ENCODE measurements at regions not wholly inside any gene's neighbourhood (a gene's known extent, or its start where the extent isn't known, plus 50 kb on each side); places are given as distances from the start of the nearest gene placed in this dataset.

DNA sequence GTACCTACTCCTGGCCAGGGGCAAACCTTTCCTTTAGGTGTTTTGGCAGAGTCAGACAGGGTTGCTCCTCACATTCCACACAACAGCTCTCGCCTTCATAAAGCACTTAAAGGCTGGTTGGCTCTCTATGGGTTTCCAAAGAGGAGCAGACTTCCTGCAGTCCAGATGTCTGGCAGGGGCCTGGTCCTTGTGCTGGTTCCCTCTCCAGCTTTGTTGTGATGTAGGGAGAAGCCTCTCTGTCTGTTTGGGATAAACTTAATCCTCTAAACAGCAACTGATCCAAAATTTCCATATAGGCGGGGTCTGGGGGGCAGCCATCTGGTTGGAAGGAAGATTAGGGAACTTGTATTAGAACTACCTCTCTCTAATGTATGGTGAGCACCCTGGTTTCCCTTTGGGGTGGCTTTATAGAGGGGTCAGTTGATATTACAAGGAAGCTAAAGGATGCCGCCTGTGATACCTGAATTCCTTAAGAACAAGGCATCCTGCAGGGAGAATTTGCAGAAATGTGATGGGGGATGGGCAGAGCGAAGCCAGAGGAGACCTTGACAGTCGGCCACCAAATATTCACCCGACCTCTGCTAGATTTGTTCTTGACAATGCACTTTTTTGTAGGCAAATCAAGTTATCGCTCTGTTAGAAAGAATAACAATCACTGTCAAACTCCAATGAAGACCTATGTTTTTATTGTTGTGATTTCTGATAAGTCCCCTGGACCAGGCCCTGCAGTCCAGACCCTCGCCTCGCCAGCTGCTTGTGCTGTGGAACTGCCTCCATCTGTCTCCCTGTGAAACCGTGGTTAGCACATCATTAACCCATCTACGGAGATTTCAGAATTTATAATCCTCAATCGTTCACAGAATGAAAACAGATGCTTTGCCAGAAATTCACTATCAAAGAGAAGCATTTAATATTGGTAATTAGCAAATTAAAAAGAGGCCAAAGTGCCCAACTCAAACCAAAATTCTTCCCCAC is 94.0 kb upstream of the RALGAPA2 start:
- Histone ChIP-seq H3K4me3 (ENCODE audit: low read depth, low read length) (no peak overlapping the region), H3K27me3 (ENCODE audit: control insufficient read depth, insufficient read depth, low read length) (no peaks in the 10 kb centered on the region), H3K36me3 (ENCODE audit: control insufficient read depth, insufficient read depth, low read length) (no peaks in the 10 kb centered on the region)
- DNase-seq (ENCODE audit: low read depth): no peak
- FAIRE-seq: no peak
- TF ChIP-seq, protein P1, sequence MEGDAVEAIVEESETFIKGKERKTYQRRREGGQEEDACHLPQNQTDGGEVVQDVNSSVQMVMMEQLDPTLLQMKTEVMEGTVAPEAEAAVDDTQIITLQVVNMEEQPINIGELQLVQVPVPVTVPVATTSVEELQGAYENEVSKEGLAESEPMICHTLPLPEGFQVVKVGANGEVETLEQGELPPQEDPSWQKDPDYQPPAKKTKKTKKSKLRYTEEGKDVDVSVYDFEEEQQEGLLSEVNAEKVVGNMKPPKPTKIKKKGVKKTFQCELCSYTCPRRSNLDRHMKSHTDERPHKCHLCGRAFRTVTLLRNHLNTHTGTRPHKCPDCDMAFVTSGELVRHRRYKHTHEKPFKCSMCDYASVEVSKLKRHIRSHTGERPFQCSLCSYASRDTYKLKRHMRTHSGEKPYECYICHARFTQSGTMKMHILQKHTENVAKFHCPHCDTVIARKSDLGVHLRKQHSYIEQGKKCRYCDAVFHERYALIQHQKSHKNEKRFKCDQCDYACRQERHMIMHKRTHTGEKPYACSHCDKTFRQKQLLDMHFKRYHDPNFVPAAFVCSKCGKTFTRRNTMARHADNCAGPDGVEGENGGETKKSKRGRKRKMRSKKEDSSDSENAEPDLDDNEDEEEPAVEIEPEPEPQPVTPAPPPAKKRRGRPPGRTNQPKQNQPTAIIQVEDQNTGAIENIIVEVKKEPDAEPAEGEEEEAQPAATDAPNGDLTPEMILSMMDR (IDR thresholded peaks at IDR 0.05; ENCODE audit: insufficient read depth, low read length, severe bottlenecking): no peak

DNA sequence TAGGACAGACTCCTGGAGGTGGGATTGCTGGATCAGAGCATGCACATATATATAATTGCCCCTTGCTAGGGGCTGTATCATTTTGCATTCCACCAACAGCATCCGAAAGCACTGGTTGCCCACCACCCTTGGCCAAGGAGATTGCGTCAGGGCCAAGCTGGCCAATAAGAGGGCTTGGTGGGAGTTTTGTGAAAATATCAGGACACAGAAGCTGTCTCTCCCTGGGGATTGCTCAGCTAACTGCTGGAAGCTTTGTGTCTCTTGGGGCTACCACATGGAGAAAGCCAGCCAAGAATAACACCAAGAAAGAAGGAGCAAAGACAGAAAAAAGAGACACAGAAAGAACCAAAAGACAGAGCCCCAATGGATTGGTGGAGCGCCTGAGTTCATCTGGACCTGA is 90.6 kb upstream of the RALGAPA2 start:
- Histone ChIP-seq H3K4me3 (ENCODE audit: low read depth, low read length) (no peak overlapping the region), H3K36me3 (ENCODE audit: control insufficient read depth, insufficient read depth, low read length) (no peaks in the 10 kb centered on the region), H3K27me3 (ENCODE audit: control insufficient read depth, insufficient read depth, low read length) (no peaks in the 10 kb centered on the region)
- no peak for FAIRE-seq
- TF ChIP-seq, protein P1 (IDR thresholded peaks at IDR 0.05; ENCODE audit: insufficient read depth, low read length, severe bottlenecking): no peak
- no peak for DNase-seq (ENCODE audit: low read depth)

DNA sequence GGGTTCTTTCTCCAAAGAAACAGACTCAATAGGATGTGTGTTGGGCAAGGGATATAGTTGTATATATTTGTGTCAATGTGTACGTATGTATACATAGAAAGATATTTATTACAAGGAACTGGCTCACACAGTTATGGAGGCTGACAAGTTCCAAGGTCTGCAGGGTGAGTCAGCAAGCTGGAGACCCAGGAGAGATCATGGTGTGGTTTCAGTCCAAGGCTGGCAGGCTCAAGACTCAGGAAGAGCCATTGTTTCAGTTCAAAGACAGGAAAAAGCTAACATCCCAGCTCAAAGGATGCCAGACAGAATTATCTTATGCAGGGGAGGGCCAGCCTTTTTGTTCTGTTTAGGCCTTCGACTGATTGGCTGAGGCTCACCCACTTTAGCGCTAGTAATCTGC is 89.9 kb upstream of the RALGAPA2 start:
- FAIRE-seq: no peak
- H3K4me3 ChIP-seq (ENCODE audit: low read depth, low read length): no peak overlapping the region
- TF ChIP-seq, protein P1 (IDR thresholded peaks at IDR 0.05; ENCODE audit: insufficient read depth, low read length, severe bottlenecking): no peak
- no peaks in the 10 kb centered on the region for H3K27me3 ChIP-seq (ENCODE audit: control insufficient read depth, insufficient read depth, low read length)
- no peaks in the 10 kb centered on the region for H3K36me3 ChIP-seq (ENCODE audit: control insufficient read depth, insufficient read depth, low read length)
- no peak for DNase-seq (ENCODE audit: low read depth)

DNA sequence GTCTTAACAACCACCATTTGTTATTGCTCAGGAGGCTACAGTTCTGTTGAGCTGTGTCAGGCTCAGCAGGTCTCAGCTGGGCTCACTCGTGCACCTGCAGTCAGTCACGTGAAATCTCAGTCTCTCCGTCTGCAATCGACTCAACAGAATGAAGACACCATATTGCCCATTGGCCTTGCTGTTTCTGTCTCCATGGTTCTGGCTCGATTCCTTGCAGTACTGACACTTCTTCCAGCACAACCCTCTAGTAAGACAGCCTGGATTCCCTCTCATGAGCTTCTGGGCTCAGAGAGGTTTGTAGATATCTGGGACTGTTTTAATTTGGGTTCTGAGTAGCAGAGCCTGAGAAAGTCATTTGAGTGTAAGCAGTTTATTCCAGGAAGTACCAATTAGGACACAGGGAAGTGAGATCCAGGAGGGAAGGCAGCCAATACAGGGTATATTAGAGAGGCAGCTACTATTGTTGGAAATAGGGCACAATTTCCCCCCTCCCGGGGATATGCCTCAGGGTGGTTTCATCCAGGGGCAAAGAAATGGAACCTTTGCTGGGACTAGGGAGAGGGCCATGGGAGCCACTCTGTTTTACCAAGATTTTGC is 87.4 kb upstream of the RALGAPA2 start:
- no peak for FAIRE-seq

DNA sequence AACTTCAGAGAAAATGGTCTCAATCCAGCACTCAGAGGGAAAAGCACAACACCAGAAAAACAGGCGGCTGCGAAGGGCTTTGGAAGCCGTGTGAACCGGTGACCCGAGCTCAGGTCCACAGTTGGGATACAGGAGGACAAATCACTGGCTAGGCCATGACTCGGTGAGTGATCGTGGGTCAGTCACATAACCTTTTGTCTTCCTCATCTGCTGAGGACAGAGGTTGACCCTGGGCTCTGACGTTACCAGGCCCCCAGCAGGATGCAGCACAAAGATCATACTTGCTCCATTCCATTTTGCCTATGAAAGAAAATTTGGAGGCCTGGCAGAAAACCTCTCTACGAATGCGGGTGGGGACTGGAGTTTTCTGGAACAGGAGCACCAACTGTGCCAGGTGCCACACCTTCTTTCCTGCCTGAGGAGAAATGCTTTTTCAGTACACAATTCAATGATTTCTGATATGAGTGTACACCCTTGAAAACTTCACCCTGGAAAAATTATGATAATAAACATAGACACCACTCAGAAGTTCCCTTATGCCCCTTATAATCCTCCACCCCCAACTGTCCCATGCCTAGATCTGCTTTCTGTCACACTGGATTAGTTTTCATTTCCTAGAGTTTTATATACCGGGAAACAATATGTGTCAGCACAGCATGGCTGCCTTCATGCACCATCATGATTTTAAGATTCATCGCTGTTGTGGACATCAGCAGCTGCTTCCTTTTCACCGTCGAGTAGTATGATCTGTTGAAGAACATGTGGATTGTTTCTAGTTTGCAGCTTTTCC is 85.3 kb upstream of the RALGAPA2 start:
- no peak overlapping the region for H3K4me3 ChIP-seq (ENCODE audit: low read depth, low read length)
- H3K27me3 ChIP-seq (ENCODE audit: control insufficient read depth, insufficient read depth, low read length): no peaks in the 10 kb centered on the region
- no peak for DNase-seq (ENCODE audit: low read depth)
- TF ChIP-seq, protein P1 (IDR thresholded peaks at IDR 0.05; ENCODE audit: insufficient read depth, low read length, severe bottlenecking): no peak
- H3K36me3 ChIP-seq (ENCODE audit: control insufficient read depth, insufficient read depth, low read length): no peaks in the 10 kb centered on the region
- FAIRE-seq: no peak

More for the DNA sequence above, 87.4 kb upstream of the RALGAPA2 start:
- TF ChIP-seq, protein P1 (IDR thresholded peaks at IDR 0.05; ENCODE audit: insufficient read depth, low read length, severe bottlenecking): no peak
- DNase-seq (ENCODE audit: low read depth): no peak
- H3K4me3 ChIP-seq (ENCODE audit: low read depth, low read length): no peak overlapping the region
- no peaks in the 10 kb centered on the region for H3K27me3 ChIP-seq (ENCODE audit: control insufficient read depth, insufficient read depth, low read length)
- H3K36me3 ChIP-seq (ENCODE audit: control insufficient read depth, insufficient read depth, low read length): no peaks in the 10 kb centered on the region
